Liver (tissue), 8 donors: ENCODE measurements at regions not wholly inside any gene's neighbourhood (a gene's known extent, or its start where the extent isn't known, plus 50 kb on each side); places are given as distances from the start of the nearest gene placed in this dataset.

ENCODE experiments used
- DNase-seq: peaks from one replicate; pipeline ENCODE4 v3.0.0-alpha.2; 2017; ENCODE audit warnings: low spot score
- H3K27ac ChIP-seq, 2 donors: one replicate each; pipeline ENCODE4 v1.7.0; 2013; ENCODE audit warnings: inconsistent platforms in 2 of 2, low read length in 2 of 2, control low read depth in 1 of 2, low read depth in 1 of 2, mild to moderate bottlenecking in 1 of 2
- H3K27me3 ChIP-seq, 4 donors: one replicate each; pipeline versions ENCODE4 v1.6.1 to v1.7.0; 2013; ENCODE audit warnings: low read length in 3 of 4, inconsistent platforms in 1 of 4, mild to moderate bottlenecking in 1 of 4, moderate library complexity in 1 of 4; ENCODE audit not compliant: control insufficient read depth in 4 of 4, insufficient read depth in 4 of 4
- H3K36me3 ChIP-seq, 4 donors: one replicate each; pipeline versions ENCODE4 v1.6.1 to v1.7.0; 2013; ENCODE audit warnings: low read length in 3 of 4, mild to moderate bottlenecking in 3 of 4, low read depth in 1 of 4, moderate library complexity in 1 of 4; ENCODE audit not compliant: control insufficient read depth in 4 of 4, insufficient read depth in 3 of 4
- H3K4me1 ChIP-seq, 4 donors: one replicate each; pipeline versions ENCODE4 v1.6.1 to v1.7.0; 2013; ENCODE audit warnings: low read length in 3 of 4, mild to moderate bottlenecking in 3 of 4, moderate library complexity in 1 of 4; ENCODE audit not compliant: control insufficient read depth in 4 of 4, insufficient read depth in 4 of 4
- H3K4me3 ChIP-seq, 3 donors: one replicate each; pipeline versions ENCODE4 v1.6.1 to v1.7.0; 2013; ENCODE audit warnings: low read length in 3 of 3, control low read depth in 1 of 3, low read depth in 1 of 3, mild to moderate bottlenecking in 1 of 3
- H3K9ac ChIP-seq, 2 donors: one replicate each; pipeline ENCODE4 v1.7.0; 2013; ENCODE audit warnings: low read length in 2 of 2, mild to moderate bottlenecking in 2 of 2, moderate library complexity in 2 of 2, control low read depth in 1 of 2, low read depth in 1 of 2
- H3K9me3 ChIP-seq, 4 donors: one replicate each; pipeline versions ENCODE4 v1.6.1 to v1.7.0; 2013; ENCODE audit warnings: low read length in 3 of 4; ENCODE audit not compliant: control insufficient read depth in 4 of 4
- EGR1 ChIP-seq, 2 donors: IDR thresholded peaks; 2 replicates each; pipeline ENCODE4 v1.6.1; 2016 to 2018; ENCODE audit warnings: antibody characterized with exemption in 2 of 2, low read depth in 2 of 2
- FOXA1 ChIP-seq: IDR thresholded peaks from 2 replicates; pipeline ENCODE4 v1.6.1; 2016; ENCODE audit warnings: antibody characterized with exemption
- FOXA2 ChIP-seq: IDR thresholded peaks from 2 replicates; pipeline ENCODE4 v1.6.1; 2016; ENCODE audit warnings: antibody characterized with exemption
- HNF4A ChIP-seq, 2 donors: conservative IDR thresholded peaks; 2 replicates each; pipeline ENCODE4 v1.6.1; 2016; ENCODE audit warnings: antibody characterized with exemption in 2 of 2, mild to moderate bottlenecking in 2 of 2
- HNF4G ChIP-seq: IDR thresholded peaks from 2 replicates; pipeline ENCODE4 v1.6.1; 2016; ENCODE audit warnings: antibody characterized with exemption
- NR2F2 ChIP-seq: IDR thresholded peaks from 2 replicates; pipeline ENCODE4 v1.6.1; 2016; ENCODE audit warnings: antibody characterized with exemption
- RAD21 ChIP-seq, 2 donors: IDR thresholded peaks; 2 replicates each; pipeline ENCODE4 v1.6.1; 2016; ENCODE audit warnings: antibody characterized with exemption in 2 of 2, mild to moderate bottlenecking in 2 of 2
- RXRA ChIP-seq, 2 donors: IDR thresholded peaks; 2 replicates each; pipeline ENCODE4 v1.6.1; 2017 to 2018; ENCODE audit warnings: antibody characterized with exemption in 2 of 2, mild to moderate bottlenecking in 1 of 2
- SP1 ChIP-seq: IDR thresholded peaks from 2 replicates; pipeline ENCODE4 v1.6.1; 2018; ENCODE audit warnings: antibody characterized with exemption, mild to moderate bottlenecking
- TAF1 ChIP-seq: conservative IDR thresholded peaks from 2 replicates; pipeline ENCODE4 v1.6.1; 2016; ENCODE audit warnings: antibody characterized with exemption, mild to moderate bottlenecking
- YY1 ChIP-seq: IDR thresholded peaks from 2 replicates; pipeline ENCODE4 v1.6.1; 2016; ENCODE audit warnings: antibody characterized with exemption, mild to moderate bottlenecking
- WGBS: extraction: QIAGEN DNeasy Blood & Tissue Kit; methylation state at CpG from one replicate; pipeline ENCODE4 v1.1.7; 2013; 5-methylcytosine and 5-hydroxymethylcytosine counted together
- TF ChIP-seq, protein P1 (sequence below): fragments of 150-350 bp; IDR thresholded peaks from 2 replicates; pipeline ENCODE4 v1.5.1; 2017; ENCODE audit warnings: improper control_type of control experiment, low read depth, low read length; ENCODE audit not compliant: missing input control
- TF ChIP-seq, protein P2 (sequence below): IDR thresholded peaks from 2 replicates; pipeline ENCODE4 v1.6.1; 2016; ENCODE audit warnings: antibody characterized with exemption, mild to moderate bottlenecking
- TF ChIP-seq, protein P3 (sequence below): IDR thresholded peaks from 2 replicates; pipeline ENCODE4 v1.6.1; 2016; ENCODE audit warnings: antibody characterized with exemption
- TF ChIP-seq, protein P4 (sequence below): IDR thresholded peaks from 2 replicates; pipeline ENCODE4 v1.6.1; 2016; ENCODE audit warnings: antibody characterized with exemption
- TF ChIP-seq, protein P5 (sequence below): IDR thresholded peaks from 2 replicates; pipeline ENCODE4 v1.6.1; 2016; ENCODE audit warnings: antibody characterized with exemption
- donor health status: healthy.
- donor health status: healthy.
- donor health status: healthy.
- donor health status: healthy.
- donor health status: healthy.

DNA sequence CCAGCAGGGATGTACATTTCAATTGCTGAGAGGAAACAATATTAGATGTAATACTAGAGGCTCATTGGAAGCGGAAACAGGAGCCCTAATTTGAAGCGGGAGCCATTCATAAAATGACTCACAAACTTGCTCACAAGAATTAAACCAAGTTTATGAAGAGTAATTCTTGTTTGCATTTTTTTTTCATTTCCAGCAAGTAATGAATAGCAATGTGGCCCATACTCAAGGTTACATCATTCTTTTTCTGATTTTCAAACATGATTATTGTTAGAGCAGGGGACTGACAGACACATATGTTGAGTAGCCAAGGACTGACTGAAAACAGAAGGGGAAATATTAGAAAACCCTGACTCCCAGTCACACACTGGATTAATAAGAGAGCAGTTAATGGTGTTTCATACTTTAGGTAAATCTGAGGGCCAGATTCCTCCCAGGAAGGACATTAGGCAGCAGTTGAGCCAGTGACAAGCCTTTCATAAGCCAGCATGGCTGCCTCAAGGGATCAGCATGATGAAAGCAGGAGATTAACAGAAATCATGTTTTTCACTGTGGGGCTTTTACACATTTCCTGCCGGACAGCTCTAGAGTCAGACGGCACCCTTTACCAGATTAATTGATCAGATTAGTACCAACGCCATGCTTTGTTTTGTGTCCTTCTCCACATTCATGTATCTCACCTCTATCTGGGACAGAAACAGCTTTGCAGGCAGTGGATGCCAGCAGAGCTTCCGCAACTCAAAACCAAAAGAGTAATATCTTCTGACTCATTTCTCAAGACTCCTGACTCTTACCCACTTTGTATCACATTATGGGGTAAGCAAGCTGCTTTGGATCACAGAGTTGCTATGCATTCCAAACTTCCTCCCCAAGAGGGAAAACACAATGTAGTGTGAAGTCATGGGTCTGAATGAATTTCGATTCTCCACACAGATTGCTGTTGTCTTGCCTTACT is 831.6 kb downstream of the KCNA4 start:
- Histone ChIP-seq H3K27me3 (no peaks in the 10 kb centered on the region), H3K4me3 (no peak overlapping the region), H3K27ac (no peak overlapping the region), H3K4me1 (no peaks in the 10 kb centered on the region), H3K9ac (no peak overlapping the region), H3K36me3 (no peaks in the 10 kb centered on the region), H3K9me3 (no peaks in the 10 kb centered on the region)
- no peak for DNase-seq
- WGBS = 85% methylated on average over 7 of the region's 7 CpGs
- TF ChIP-seq, protein P1, sequence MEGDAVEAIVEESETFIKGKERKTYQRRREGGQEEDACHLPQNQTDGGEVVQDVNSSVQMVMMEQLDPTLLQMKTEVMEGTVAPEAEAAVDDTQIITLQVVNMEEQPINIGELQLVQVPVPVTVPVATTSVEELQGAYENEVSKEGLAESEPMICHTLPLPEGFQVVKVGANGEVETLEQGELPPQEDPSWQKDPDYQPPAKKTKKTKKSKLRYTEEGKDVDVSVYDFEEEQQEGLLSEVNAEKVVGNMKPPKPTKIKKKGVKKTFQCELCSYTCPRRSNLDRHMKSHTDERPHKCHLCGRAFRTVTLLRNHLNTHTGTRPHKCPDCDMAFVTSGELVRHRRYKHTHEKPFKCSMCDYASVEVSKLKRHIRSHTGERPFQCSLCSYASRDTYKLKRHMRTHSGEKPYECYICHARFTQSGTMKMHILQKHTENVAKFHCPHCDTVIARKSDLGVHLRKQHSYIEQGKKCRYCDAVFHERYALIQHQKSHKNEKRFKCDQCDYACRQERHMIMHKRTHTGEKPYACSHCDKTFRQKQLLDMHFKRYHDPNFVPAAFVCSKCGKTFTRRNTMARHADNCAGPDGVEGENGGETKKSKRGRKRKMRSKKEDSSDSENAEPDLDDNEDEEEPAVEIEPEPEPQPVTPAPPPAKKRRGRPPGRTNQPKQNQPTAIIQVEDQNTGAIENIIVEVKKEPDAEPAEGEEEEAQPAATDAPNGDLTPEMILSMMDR = no peak
- TF ChIP-seq, protein P2, sequence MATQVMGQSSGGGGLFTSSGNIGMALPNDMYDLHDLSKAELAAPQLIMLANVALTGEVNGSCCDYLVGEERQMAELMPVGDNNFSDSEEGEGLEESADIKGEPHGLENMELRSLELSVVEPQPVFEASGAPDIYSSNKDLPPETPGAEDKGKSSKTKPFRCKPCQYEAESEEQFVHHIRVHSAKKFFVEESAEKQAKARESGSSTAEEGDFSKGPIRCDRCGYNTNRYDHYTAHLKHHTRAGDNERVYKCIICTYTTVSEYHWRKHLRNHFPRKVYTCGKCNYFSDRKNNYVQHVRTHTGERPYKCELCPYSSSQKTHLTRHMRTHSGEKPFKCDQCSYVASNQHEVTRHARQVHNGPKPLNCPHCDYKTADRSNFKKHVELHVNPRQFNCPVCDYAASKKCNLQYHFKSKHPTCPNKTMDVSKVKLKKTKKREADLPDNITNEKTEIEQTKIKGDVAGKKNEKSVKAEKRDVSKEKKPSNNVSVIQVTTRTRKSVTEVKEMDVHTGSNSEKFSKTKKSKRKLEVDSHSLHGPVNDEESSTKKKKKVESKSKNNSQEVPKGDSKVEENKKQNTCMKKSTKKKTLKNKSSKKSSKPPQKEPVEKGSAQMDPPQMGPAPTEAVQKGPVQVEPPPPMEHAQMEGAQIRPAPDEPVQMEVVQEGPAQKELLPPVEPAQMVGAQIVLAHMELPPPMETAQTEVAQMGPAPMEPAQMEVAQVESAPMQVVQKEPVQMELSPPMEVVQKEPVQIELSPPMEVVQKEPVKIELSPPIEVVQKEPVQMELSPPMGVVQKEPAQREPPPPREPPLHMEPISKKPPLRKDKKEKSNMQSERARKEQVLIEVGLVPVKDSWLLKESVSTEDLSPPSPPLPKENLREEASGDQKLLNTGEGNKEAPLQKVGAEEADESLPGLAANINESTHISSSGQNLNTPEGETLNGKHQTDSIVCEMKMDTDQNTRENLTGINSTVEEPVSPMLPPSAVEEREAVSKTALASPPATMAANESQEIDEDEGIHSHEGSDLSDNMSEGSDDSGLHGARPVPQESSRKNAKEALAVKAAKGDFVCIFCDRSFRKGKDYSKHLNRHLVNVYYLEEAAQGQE = no peak
- TF ChIP-seq, protein P3, sequence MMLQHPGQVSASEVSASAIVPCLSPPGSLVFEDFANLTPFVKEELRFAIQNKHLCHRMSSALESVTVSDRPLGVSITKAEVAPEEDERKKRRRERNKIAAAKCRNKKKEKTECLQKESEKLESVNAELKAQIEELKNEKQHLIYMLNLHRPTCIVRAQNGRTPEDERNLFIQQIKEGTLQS = no peak
- TF ChIP-seq HNF4A (conservative IDR thresholded peaks at IDR 0.05) (no peak), TAF1 (no peak), SP1 (no peak), RXRA (IDR thresholded peaks at IDR 0.05) (no peak), RAD21 (IDR thresholded peaks at IDR 0.05) (no peak), EGR1 (IDR thresholded peaks at IDR 0.05; ENCODE audit: low read depth in 2 of 2) (no peak), FOXA1 (no peak), HNF4G (no peak)
- TF ChIP-seq, protein P4, sequence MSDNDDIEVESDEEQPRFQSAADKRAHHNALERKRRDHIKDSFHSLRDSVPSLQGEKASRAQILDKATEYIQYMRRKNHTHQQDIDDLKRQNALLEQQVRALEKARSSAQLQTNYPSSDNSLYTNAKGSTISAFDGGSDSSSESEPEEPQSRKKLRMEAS = no peak
- TF ChIP-seq, protein P5, sequence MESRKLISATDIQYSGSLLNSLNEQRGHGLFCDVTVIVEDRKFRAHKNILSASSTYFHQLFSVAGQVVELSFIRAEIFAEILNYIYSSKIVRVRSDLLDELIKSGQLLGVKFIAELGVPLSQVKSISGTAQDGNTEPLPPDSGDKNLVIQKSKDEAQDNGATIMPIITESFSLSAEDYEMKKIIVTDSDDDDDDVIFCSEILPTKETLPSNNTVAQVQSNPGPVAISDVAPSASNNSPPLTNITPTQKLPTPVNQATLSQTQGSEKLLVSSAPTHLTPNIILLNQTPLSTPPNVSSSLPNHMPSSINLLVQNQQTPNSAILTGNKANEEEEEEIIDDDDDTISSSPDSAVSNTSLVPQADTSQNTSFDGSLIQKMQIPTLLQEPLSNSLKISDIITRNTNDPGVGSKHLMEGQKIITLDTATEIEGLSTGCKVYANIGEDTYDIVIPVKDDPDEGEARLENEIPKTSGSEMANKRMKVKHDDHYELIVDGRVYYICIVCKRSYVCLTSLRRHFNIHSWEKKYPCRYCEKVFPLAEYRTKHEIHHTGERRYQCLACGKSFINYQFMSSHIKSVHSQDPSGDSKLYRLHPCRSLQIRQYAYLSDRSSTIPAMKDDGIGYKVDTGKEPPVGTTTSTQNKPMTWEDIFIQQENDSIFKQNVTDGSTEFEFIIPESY = no peak

DNA sequence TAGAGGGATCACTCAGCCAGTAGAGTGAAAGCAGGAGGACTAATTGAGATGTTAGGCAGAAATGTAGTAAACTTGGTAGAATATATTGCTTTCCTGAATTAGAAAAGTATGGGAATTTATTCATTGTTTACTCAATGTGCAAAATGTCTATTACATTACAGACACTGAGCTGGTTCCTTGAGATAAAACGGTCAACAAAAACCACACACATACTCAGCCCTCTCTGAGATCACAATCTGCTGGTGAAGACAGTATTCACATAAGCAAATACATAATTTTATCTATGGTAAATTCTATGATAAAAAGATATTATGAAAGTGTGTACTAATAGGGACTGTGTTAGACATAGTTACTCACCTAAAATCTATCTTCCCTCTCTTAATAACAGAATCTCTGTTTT is 833.5 kb downstream of the KCNA4 start:
- Histone ChIP-seq H3K36me3 (no peaks in the 10 kb centered on the region), H3K27ac (no peak overlapping the region), H3K4me3 (no peak overlapping the region), H3K9me3 (no peaks in the 10 kb centered on the region), H3K9ac (no peak overlapping the region), H3K4me1 (no peaks in the 10 kb centered on the region), H3K27me3 (no peaks in the 10 kb centered on the region)
- no peak for DNase-seq
- 84% methylated on average over 1 of the region's 1 CpG for WGBS
- TF ChIP-seq, protein P3 = no peak
- TF ChIP-seq NR2F2 (no peak), YY1 (no peak), FOXA2 (no peak), SP1 (no peak), RXRA (IDR thresholded peaks at IDR 0.05) (no peak), RAD21 (IDR thresholded peaks at IDR 0.05) (no peak), HNF4A (conservative IDR thresholded peaks at IDR 0.05) (no peak)
- TF ChIP-seq, protein P2 = no peak
- TF ChIP-seq, protein P5 = no peak
- TF ChIP-seq, protein P4 = no peak
